Parathyroid adenoma (tissue), 2 donors: ENCODE measurements at regions not wholly inside any gene's neighbourhood (a gene's known extent, or its start where the extent isn't known, plus 50 kb on each side); places are given as distances from the start of the nearest gene placed in this dataset.

Experiments
- H2AFZ ChIP-seq: fragments of 300-600 bp; sonication (generic); one replicate; pipeline ENCODE4 v1.7.0; 2017; ENCODE audit warnings: antibody characterized with exemption, mild to moderate bottlenecking
- H3K27ac ChIP-seq: fragments of 300-600 bp; sonication (generic); one replicate; pipeline ENCODE4 v1.7.0; 2017
- H3K27me3 ChIP-seq: fragments of 300-600 bp; sonication (generic); one replicate; pipeline ENCODE4 v1.7.0; 2017; ENCODE audit warnings: low read length; ENCODE audit not compliant: control insufficient read depth, insufficient read depth
- H3K36me3 ChIP-seq: fragments of 300-600 bp; sonication (generic); one replicate; pipeline ENCODE4 v1.7.0; 2017; ENCODE audit warnings: low read length; ENCODE audit not compliant: control insufficient read depth, insufficient read depth
- H3K4me1 ChIP-seq: fragments of 300-600 bp; sonication (generic); one replicate; pipeline ENCODE4 v1.7.0; 2017; ENCODE audit warnings: control low read depth
- H3K4me2 ChIP-seq: fragments of 300-600 bp; sonication (generic); one replicate; pipeline ENCODE4 v1.7.0; 2017; ENCODE audit warnings: low read length
- H3K4me3 ChIP-seq: fragments of 300-600 bp; sonication (generic); one replicate; pipeline ENCODE4 v1.7.0; 2017; ENCODE audit warnings: low read depth, low read length
- H3K79me2 ChIP-seq: fragments of 300-600 bp; sonication (generic); one replicate; pipeline ENCODE4 v1.7.0; 2017; ENCODE audit warnings: control low read depth
- H3K9ac ChIP-seq: fragments of 300-600 bp; sonication (generic); one replicate; pipeline ENCODE4 v1.7.0; 2017; ENCODE audit warnings: mild to moderate bottlenecking
- H3K9me3 ChIP-seq: fragments of 300-600 bp; sonication (generic); one replicate; pipeline ENCODE4 v1.7.0; 2017; ENCODE audit warnings: low read length; ENCODE audit not compliant: control insufficient read depth
- CTCF ChIP-seq: fragments of 300-600 bp; sonication (generic); IDR thresholded peaks from one replicate; pipeline ENCODE4 v1.7.0; 2017; ENCODE audit warnings: antibody characterized with exemption, mild to moderate bottlenecking
- donor health status: primary hyperparathyroidism.

- Histone ChIP-seq H3K9ac (no peak overlapping the region), H3K36me3 (no peaks in the 10 kb centered on the region), H3K4me1 (no peaks in the 10 kb centered on the region), H3K9me3 (no peaks in the 10 kb centered on the region), H3K79me2 (no peaks in the 10 kb centered on the region), H3K4me2 (no peak overlapping the region), H2AFZ (no peak overlapping the region), H3K4me3 (no peak overlapping the region), H3K27ac (no peak overlapping the region), H3K27me3 (no peaks in the 10 kb centered on the region)
- TF ChIP-seq CTCF, result no peak
These were observed 180.3 kb upstream of the GATB start for GRCh38 chr4:151940926-151941617.

- no peak overlapping the region for H3K4me2 ChIP-seq
- H3K27me3 ChIP-seq, result no peaks in the 10 kb centered on the region
- H3K4me3 ChIP-seq, result no peak overlapping the region
- H2AFZ ChIP-seq, result no peak overlapping the region
- H3K9ac ChIP-seq, result no peak overlapping the region
- no peak for TF ChIP-seq CTCF
- no peaks in the 10 kb centered on the region for H3K79me2 ChIP-seq
- H3K36me3 ChIP-seq, result no peaks in the 10 kb centered on the region
- no peak overlapping the region for H3K27ac ChIP-seq
- H3K9me3 ChIP-seq, result no peaks in the 10 kb centered on the region
- no peaks in the 10 kb centered on the region for H3K4me1 ChIP-seq
These were observed 179.5 kb upstream of the GATB start for GRCh38 chr4:151940291-151940690.

- Histone ChIP-seq H3K79me2 (no peaks in the 10 kb centered on the region), H3K4me1 (no peaks in the 10 kb centered on the region), H3K9ac (no peak overlapping the region), H3K27ac (no peak overlapping the region), H3K36me3 (no peaks in the 10 kb centered on the region), H3K4me2 (no peak overlapping the region), H2AFZ (no peak overlapping the region), H3K4me3 (no peak overlapping the region), H3K9me3 (no peaks in the 10 kb centered on the region), H3K27me3 (no peaks in the 10 kb centered on the region)
- TF ChIP-seq CTCF, result no peak
These were observed 178.9 kb upstream of the GATB start for GRCh38 chr4:151939670-151940069.

GRCh38 chr4:151935411-151935810 lies 174.6 kb upstream of the GATB start:
- Histone ChIP-seq H3K4me1 (no peaks in the 10 kb centered on the region), H3K4me2 (no peak overlapping the region), H3K27me3 (no peaks in the 10 kb centered on the region), H3K4me3 (no peak overlapping the region), H2AFZ (no peak overlapping the region), H3K9ac (no peak overlapping the region), H3K79me2 (no peaks in the 10 kb centered on the region), H3K36me3 (no peaks in the 10 kb centered on the region), H3K27ac (no peak overlapping the region), H3K9me3 (no peaks in the 10 kb centered on the region)
- no peak for TF ChIP-seq CTCF

GRCh38 chr4:151934766-151935165 lies 174.0 kb upstream of the GATB start:
- H3K27ac ChIP-seq, result no peak overlapping the region
- H3K9me3 ChIP-seq, result no peaks in the 10 kb centered on the region
- no peaks in the 10 kb centered on the region for H3K36me3 ChIP-seq
- no peak overlapping the region for H2AFZ ChIP-seq
- H3K27me3 ChIP-seq, result no peaks in the 10 kb centered on the region
- no peak overlapping the region for H3K9ac ChIP-seq
- H3K4me1 ChIP-seq, result no peaks in the 10 kb centered on the region
- no peak overlapping the region for H3K4me2 ChIP-seq
- no peak for TF ChIP-seq CTCF
- no peaks in the 10 kb centered on the region for H3K79me2 ChIP-seq
- no peak overlapping the region for H3K4me3 ChIP-seq
